Stomach (tissue), 8 donors: ENCODE measurements at regions not wholly inside any gene's neighbourhood (a gene's known extent, or its start where the extent isn't known, plus 50 kb on each side); places are given as distances from the start of the nearest gene placed in this dataset.

Source experiments
- DNase-seq, 2 donors: peaks; one replicate each; pipeline versions ENCODE4 v3.0.0 to v3.0.0-alpha.2; 2013 to 2019
- H3K27ac ChIP-seq, 5 donors: fragments of 200-600 bp in 4 of 5; sonication (generic) in 4 of 5; one replicate each; pipeline ENCODE4 v1.5.1; 2013 to 2019; ENCODE audit warnings: mild to moderate bottlenecking in 1 of 5, moderate library complexity in 1 of 5
- H3K27me3 ChIP-seq, 3 donors: fragments of 200-600 bp; sonication (generic); one replicate each; pipeline ENCODE4 v1.5.1; 2017 to 2019; ENCODE audit warnings: mixed run types in 1 of 3
- H3K36me3 ChIP-seq, 4 donors: fragments of 200-600 bp; sonication (generic); 1 replicate in 3 of 4; 2 replicates in 1 of 4; pipeline ENCODE4 v1.5.1; 2016 to 2019
- H3K4me1 ChIP-seq, 4 donors: fragments of 200-600 bp; sonication (generic); one replicate each; pipeline ENCODE4 v1.5.1; 2016 to 2019
- H3K4me3 ChIP-seq, 4 donors: fragments of 200-600 bp; sonication (generic) in 3 of 4; one replicate each; pipeline ENCODE4 v1.5.1; 2016 to 2019; ENCODE audit warnings: mild to moderate bottlenecking in 1 of 4
- H3K9me3 ChIP-seq, 4 donors: fragments of 200-600 bp; sonication (generic); one replicate each; pipeline ENCODE4 v1.5.1; 2016 to 2019
- EP300 ChIP-seq: sonication (generic); formaldehyde crosslinking; IDR thresholded peaks from one replicate; pipeline ENCODE4 v1.6.1; 2017; ENCODE audit warnings: antibody characterized with exemption
- POLR2A ChIP-seq, 4 donors: fragments of 450-650 bp; IDR thresholded peaks; one replicate each; pipeline ENCODE4 v1.6.1; 2016; ENCODE audit warnings: antibody characterized with exemption in 4 of 4, control low read depth in 2 of 4, mild to moderate bottlenecking in 1 of 4, moderate library complexity in 1 of 4
- POLR2AphosphoS5 ChIP-seq, 3 donors: sonication (generic); formaldehyde crosslinking; IDR thresholded peaks; one replicate each; pipeline ENCODE4 v1.6.1; 2016; ENCODE audit warnings: antibody characterized with exemption in 3 of 3
- WGBS, 5 donors: extraction: QIAGEN DNeasy Blood & Tissue Kit in 3 of 5; methylation state at CpG; one replicate each; pipeline versions ENCODE4 v1.1.5 to v1.1.7; 2013 to 2018; 5-methylcytosine and 5-hydroxymethylcytosine counted together
- intact Hi-C: fragments of 100-400 bp; cut with DNase I; formaldehyde crosslinking; loops from one replicate; pipeline ENCODE4 v1.15.1; 2023; ENCODE audit warnings: low total_unique reads
- TF ChIP-seq, protein P1 (sequence below), 7 experiments: fragments of 450-650 bp in 4 of 7; fragments of 200-600 bp in 3 of 7; sonication (generic) in 3 of 7; IDR thresholded peaks; one replicate each; pipeline ENCODE4 v1.5.1; 2016 to 2019; ENCODE audit warnings: antibody characterized with exemption in 7 of 7, control low read depth in 2 of 7, mild to moderate bottlenecking in 1 of 7
- donor health status: healthy with polysubstance abuse.
- donor health status: Bipolar disorder and iron deficiency.
- donor health status: healthy.

DNA sequence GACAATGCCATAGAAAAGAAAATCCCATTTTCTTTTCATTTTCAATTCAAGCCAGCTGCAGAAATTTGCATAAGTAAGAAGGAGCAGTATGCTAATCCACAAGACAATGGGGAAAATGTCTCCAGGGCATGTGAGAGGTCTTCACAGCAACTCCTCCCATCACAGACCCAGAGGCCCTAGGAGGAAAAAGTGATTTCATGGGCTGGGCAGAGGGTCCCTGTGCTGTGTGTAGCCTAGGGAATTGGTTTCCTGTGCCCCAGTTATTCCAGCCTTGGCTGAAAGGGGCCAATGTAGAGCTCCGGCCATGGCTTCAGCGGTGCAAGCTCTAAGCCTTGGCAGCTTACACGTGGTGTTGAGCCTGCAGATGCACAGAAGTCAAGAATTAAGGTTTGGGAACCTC, 211.4 kb downstream of the CCDC59 start:
- 72 to 78% (median 74%) methylated on average over 3 of the region's 3 CpGs for WGBS, 5 donors
- no peak for DNase-seq
- Histone ChIP-seq H3K9me3 (no peaks in the 10 kb centered on the region), H3K27ac (no peak overlapping the region), H3K4me3 (no peak overlapping the region), H3K36me3 (no peaks in the 10 kb centered on the region), H3K27me3 (no peaks in the 10 kb centered on the region), H3K4me1 (no peaks in the 10 kb centered on the region)
- TF ChIP-seq POLR2A (IDR thresholded peaks at IDR 0.05) (no peak), EP300 (no peak), POLR2AphosphoS5 (IDR thresholded peaks at IDR 0.05) (no peak)
- TF ChIP-seq, protein P1, sequence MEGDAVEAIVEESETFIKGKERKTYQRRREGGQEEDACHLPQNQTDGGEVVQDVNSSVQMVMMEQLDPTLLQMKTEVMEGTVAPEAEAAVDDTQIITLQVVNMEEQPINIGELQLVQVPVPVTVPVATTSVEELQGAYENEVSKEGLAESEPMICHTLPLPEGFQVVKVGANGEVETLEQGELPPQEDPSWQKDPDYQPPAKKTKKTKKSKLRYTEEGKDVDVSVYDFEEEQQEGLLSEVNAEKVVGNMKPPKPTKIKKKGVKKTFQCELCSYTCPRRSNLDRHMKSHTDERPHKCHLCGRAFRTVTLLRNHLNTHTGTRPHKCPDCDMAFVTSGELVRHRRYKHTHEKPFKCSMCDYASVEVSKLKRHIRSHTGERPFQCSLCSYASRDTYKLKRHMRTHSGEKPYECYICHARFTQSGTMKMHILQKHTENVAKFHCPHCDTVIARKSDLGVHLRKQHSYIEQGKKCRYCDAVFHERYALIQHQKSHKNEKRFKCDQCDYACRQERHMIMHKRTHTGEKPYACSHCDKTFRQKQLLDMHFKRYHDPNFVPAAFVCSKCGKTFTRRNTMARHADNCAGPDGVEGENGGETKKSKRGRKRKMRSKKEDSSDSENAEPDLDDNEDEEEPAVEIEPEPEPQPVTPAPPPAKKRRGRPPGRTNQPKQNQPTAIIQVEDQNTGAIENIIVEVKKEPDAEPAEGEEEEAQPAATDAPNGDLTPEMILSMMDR (IDR thresholded peaks at IDR 0.05) = no peak
- intact Hi-C loops = no loop called here

DNA sequence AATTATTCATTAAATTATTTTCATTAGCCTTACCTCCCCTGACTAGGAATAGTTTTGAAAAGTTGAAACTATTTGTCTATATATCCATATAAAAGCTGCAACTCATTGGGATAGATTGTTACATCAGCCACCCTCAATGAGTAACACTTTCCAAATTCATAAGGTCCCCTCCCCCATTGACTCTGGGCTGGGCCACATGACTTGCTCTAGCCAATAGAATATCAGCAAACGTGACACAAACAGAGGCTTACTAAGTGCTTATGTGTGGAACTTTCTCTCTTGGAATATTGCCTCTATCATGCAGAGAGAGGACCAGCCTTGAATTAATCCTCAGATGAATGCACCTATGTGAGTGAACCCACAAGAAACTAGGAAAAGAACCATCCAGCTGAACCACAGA, 213.7 kb downstream of the CCDC59 start:
- intact Hi-C loops = no loop called here
- no peak for DNase-seq
- Histone ChIP-seq H3K9me3 (no peaks in the 10 kb centered on the region), H3K27ac (no peak overlapping the region), H3K4me3 (no peak overlapping the region), H3K4me1 (no peaks in the 10 kb centered on the region), H3K36me3 (no peaks in the 10 kb centered on the region), H3K27me3 (no peaks in the 10 kb centered on the region)
- TF ChIP-seq POLR2A (IDR thresholded peaks at IDR 0.05) = no peak
- no peak for TF ChIP-seq EP300
- TF ChIP-seq POLR2AphosphoS5 (IDR thresholded peaks at IDR 0.05) = no peak
- TF ChIP-seq, protein P1 (IDR thresholded peaks at IDR 0.05) = no peak
- 50 to 77% (median 59%) methylated on average over 1 of the region's 1 CpG for WGBS, 5 donors

DNA sequence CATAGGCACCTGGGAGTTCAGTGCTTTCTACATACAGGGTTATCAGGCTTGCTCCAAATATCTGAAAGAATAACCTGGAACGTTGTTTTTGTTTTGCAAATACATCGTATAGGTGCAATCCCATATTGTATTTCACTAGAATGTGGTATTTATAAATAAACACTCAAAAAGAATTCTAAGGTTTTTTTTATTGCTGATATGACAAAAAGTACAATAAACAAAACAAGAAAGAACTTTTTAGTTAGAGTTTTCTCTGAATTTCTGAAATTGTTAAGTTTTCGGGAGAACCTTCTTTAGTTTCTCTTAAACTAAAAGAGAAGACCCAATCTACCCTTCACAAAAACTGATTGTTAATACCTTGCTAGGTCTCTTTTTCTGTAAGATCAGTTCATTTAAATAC, 225.8 kb downstream of the CCDC59 start:
- DNase-seq = no peak
- TF ChIP-seq, protein P1 (IDR thresholded peaks at IDR 0.05) = no peak
- no peak for TF ChIP-seq EP300
- no peak for TF ChIP-seq POLR2A (IDR thresholded peaks at IDR 0.05)
- no peak for TF ChIP-seq POLR2AphosphoS5 (IDR thresholded peaks at IDR 0.05)
- H3K9me3 ChIP-seq = no peaks in the 10 kb centered on the region
- H3K4me3 ChIP-seq = no peak overlapping the region
- H3K27me3 ChIP-seq = no peaks in the 10 kb centered on the region
- 85 to 91% (median 88%) methylated on average over 3 of the region's 3 CpGs for WGBS, 5 donors
- no peaks in the 10 kb centered on the region for H3K36me3 ChIP-seq
- no peak overlapping the region for H3K27ac ChIP-seq
- H3K4me1 ChIP-seq = no peaks in the 10 kb centered on the region
- intact Hi-C loops = no loop called here

DNA sequence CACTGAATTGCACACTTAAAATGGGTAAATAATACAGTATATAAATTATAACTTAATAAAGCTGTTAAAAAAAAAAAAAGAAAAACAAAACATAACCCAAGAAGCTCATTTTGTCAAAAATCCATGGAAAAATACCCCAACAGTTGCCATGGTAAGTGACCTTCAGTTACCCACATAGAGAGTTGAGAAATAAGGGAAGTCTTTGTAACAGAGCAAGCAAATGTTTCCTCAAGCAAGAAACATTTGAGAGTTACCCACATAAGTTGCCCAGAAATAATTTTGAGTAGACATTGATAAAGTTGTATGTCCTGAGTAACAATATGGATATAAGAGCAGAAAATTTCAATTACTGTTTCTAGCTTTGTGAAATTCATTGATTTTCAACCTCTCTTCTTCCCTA, 227.4 kb downstream of the CCDC59 start:
- H3K9me3 ChIP-seq = peaks cover 0 to 4% (median 0%) of the 10 kb centered on the region in 4 donors
- H3K27ac ChIP-seq = no peak overlapping the region
- no peak overlapping the region for H3K4me3 ChIP-seq
- no peaks in the 10 kb centered on the region for H3K4me1 ChIP-seq
- H3K36me3 ChIP-seq = no peaks in the 10 kb centered on the region
- intact Hi-C loops = no loop called here
- no peak for TF ChIP-seq EP300
- TF ChIP-seq, protein P1 (IDR thresholded peaks at IDR 0.05) = no peak
- no peak for TF ChIP-seq POLR2AphosphoS5 (IDR thresholded peaks at IDR 0.05)
- no peak for TF ChIP-seq POLR2A (IDR thresholded peaks at IDR 0.05)
- no peaks in the 10 kb centered on the region for H3K27me3 ChIP-seq
- no peak for DNase-seq
